HG03378 (cell line): ENCODE measurements at regions not wholly inside any gene's neighbourhood (a gene's known extent, or its start where the extent isn't known, plus 50 kb on each side); places are given as distances from the start of the nearest gene placed in this dataset.

Experiments
- ATAC-seq: cut with Tn5 transposase; IDR thresholded peaks from one replicate; pipeline ENCODE4 v1.9.1; 2021; ENCODE audit warnings: mild to moderate bottlenecking, moderate library complexity; ENCODE audit not compliant: unreplicated experiment

- ATAC-seq: no peak
Observed at GRCh38 chr3:72698154-72698917, 149.9 kb downstream of the SHQ1 start.

DNA sequence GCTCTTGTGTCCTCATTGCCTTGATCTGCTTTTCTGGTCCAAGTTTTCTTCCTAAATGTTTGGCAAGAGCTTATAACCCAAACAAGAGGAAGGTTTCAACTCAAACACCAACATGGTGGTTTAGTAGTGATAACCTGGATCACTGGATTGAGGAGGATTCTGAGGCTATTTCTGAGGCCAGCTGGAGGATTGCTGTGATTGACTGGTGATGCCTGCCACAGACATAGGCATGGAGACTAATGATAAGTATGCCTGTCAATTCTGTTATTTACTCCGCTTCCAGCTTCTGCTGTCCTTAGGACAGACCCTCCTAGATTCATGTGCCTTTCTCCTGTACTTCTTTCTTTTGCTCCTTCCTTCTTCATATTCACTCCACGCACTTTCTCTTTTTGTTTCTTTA lies 150.5 kb downstream of the SHQ1 start:
- no peak for ATAC-seq

DNA sequence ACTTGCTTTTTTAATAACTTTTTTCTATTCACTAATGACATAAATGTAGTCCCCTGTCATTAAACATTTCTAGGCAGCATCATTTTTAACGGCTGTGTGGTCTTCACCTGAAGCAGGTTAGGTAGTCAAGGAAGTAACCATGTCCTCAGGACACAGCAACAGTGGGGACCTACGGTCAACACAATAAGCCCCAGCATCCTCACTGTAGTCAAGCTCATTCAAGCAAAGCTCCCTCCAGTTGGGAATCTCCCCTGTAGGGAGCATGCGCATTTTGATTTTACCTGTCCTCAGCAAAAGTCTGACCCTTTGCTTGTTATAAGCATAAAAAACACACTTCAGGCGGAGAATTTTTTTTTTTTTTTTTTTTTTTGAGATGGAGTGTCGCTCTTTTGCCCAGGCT lies 151.4 kb downstream of the SHQ1 start:
- ATAC-seq: no peak

- no peak for ATAC-seq
Observed at GRCh38 chr3:72694398-72694797, 153.8 kb downstream of the SHQ1 start.

DNA sequence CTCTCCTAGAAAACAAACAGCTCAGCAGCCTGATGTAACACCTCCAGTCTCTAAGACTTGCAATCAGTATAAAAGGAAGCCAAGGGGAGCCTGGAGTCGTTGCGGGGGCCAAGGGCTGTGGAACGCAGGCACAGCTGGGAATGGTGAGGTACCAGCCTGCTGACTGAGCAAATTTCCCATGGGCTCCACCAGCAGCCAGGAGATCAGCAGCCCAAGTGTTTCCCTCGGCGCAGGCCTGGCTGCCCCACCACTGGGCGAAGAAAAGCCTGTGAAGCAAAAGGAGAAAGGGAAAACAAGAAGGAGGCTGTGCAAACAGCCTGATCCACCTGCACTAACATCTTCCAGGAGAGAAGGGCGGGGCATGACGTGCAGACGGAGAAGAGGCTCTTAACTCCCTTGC lies 155.3 kb downstream of the SHQ1 start:
- ATAC-seq: no peak

- no peak for ATAC-seq
Observed at GRCh38 chr3:72690629-72691028, 157.6 kb downstream of the SHQ1 start.

GRCh38 chr3:72682936-72683452 lies 165.3 kb downstream of the SHQ1 start:
- ATAC-seq: peak; percentile 54

- no peak for ATAC-seq
Observed at GRCh38 chr3:72681598-72681997, 166.6 kb downstream of the SHQ1 start.

- no peak for ATAC-seq
Observed at GRCh38 chr3:72680766-72681165, 167.5 kb downstream of the SHQ1 start.

DNA sequence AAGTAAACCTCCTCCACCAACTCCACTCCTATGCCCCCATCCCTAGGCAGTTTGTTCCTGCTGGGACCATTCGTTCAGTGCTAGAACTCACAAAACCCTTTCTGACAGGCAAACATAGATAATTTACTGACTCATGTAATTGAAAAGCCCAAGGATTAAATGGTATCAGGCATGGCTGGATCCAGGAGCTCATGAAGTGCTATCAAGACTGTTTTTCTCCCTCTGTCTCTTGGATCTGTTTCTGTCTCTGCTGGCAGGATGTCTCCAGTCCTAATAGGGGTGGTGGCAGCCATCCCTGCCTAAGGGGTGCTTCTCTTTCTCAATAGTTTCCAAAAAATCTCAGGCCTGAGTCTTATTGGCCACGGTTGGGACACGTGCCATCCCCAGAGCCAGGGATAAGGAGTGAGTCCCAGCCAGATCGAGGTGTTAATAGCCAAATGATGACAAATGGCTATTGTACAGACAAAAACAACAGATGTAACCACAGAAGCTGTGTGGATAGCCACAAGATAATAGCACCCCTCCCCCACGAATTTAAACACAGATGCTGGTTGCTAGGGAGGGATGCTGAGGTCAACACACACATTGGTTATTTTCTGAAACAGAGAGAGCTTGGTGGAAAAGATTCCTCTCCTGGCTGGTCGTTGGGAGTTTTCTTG lies 168.6 kb downstream of the SHQ1 start:
- ATAC-seq: no peak

GRCh38 chr3:72678867-72679266 lies 169.4 kb downstream of the SHQ1 start:
- no peak for ATAC-seq

GRCh38 chr3:72678380-72678779 lies 169.9 kb downstream of the SHQ1 start:
- no peak for ATAC-seq

GRCh38 chr3:72675243-72675642 lies 173.0 kb downstream of the SHQ1 start:
- no peak for ATAC-seq

DNA sequence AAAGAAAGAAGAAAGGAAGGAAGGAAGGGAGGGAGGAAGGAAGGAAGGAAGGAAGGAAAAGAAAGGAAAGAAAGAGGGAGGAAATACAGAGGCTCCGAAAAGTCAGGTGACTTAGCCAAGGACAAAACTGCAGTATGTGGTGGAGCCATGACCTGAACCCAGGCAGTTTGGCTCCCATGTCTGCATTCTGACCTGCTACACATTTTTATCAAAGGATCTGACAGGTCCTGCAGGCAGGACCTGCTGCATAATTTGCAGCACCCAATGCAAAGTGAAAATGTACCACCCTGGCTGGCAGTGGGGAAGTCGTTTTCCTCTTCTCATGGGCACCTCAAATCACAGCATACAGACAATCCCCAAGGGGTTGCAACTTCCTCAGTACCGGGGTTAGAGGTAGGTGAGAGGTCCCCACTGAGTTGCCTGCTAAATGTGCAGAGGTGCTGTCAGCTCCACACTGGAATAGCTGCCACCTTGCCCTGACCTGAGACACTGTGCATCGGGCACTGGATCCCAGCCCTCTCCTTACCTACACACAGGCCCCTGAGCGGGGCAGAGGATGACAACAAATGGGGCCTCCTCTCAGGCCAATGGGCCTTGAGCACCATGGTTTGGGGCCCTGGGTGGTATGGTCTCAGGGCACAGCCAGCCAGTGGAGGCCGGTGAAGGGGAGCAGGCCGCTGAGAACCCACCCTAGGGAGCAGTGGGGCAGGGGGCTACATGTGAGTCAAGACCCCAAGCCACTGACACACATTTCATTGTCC lies 175.1 kb downstream of the SHQ1 start:
- ATAC-seq: no peak

GRCh38 chr3:72669224-72669623 lies 179.0 kb downstream of the SHQ1 start:
- ATAC-seq: no peak

GRCh38 chr3:72666447-72666755 lies 181.8 kb downstream of the SHQ1 start:
- ATAC-seq: no peak

GRCh38 chr3:72665701-72666446 lies 182.4 kb downstream of the SHQ1 start:
- no peak for ATAC-seq

DNA sequence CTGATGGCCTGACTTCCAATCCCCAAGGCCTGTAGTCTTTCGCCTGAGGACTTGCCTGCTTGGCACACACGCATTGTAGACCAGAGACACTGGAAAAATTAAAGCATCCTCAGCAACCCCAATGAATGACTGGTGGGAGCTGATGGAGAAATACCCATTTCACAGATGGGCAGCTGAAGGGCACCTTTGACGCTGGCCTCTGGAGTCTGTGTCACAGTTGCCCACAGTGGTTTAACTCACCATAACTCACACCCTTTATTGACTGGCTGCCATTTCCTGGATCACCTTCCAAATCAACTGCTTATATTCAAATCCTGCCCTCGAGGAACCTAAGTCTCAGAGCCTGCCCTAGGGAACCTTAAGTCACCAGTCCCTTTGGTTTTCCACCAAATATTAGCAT lies 183.1 kb downstream of the SHQ1 start:
- no peak for ATAC-seq

GRCh38 chr3:72664184-72664975 lies 183.9 kb downstream of the SHQ1 start:
- no peak for ATAC-seq

GRCh38 chr3:72663429-72663828 lies 184.8 kb downstream of the SHQ1 start:
- ATAC-seq: no peak
